ENCODE measurements at regions not wholly inside any gene's neighbourhood (a gene's known extent, or its start where the extent isn't known, plus 50 kb on each side); places are given as distances from the start of the nearest gene placed in this dataset.

- DNase-seq (ENCODE audit: low read depth, low spot score) (no peak), FAIRE-seq (no peak)
- Histone ChIP-seq H2AFZ (ENCODE audit: control insufficient read depth, low read length) (no peak overlapping the region), H3K9ac (ENCODE audit: control insufficient read depth, extremely low read depth, insufficient read depth, low read length) (no peak overlapping the region), H3K4me1 (ENCODE audit: control insufficient read depth, extremely low read depth, insufficient read depth, low read length) (no peaks in the 10 kb centered on the region), H3K27me3 (ENCODE audit: control insufficient read depth, extremely low read depth, insufficient read depth, low read length) (no peaks in the 10 kb centered on the region), H3K4me3 (ENCODE audit: control insufficient read depth in 2 of 3, extremely low read depth in 1 of 3, insufficient read depth in 2 of 3, low read depth in 1 of 3, low read length in 3 of 3) (no peak overlapping the region), H3K27ac (ENCODE audit: control insufficient read depth, insufficient read depth, low read length) (no peak overlapping the region), H4K20me1 (ENCODE audit: control insufficient read depth, extremely low read depth, insufficient read depth, low read length) (no peaks in the 10 kb centered on the region), H3K36me3 (ENCODE audit: control insufficient read depth in 2 of 2, extremely low read depth in 1 of 2, insufficient read depth in 2 of 2, low read length in 2 of 2) (no peaks in the 10 kb centered on the region), H3K9me1 (ENCODE audit: control insufficient read depth, extremely low read depth, insufficient read depth, low read length) (no peaks in the 10 kb centered on the region), H3K4me2 (ENCODE audit: control insufficient read depth, extremely low read depth, insufficient read depth, low read depth, low read length) (no peak overlapping the region), H3K79me2 (ENCODE audit: control insufficient read depth, insufficient read depth, low read length) (no peaks in the 10 kb centered on the region), H3K9me3 (ENCODE audit: control insufficient read depth, low read depth, low read length) (no peaks in the 10 kb centered on the region)
- dilution Hi-C loops (cut with MboI; ENCODE audit: extremely low pct_ligation_motif_present, low sequenced_read_pairs): no loop called here
- TF ChIP-seq CTCF (optimal IDR thresholded peaks at IDR 0.05 in 1 of 3, IDR thresholded peaks at IDR 0.05 in 1 of 3, conservative IDR thresholded peaks at IDR 0.05 in 1 of 3; ENCODE audit: extremely low read depth in 1 of 3, insufficient read depth in 2 of 3, low read length in 3 of 3): no peak
Observed at GRCh38 chr7:85972504-85973141, 671.1 kb upstream of the GRM3 start.

DNA sequence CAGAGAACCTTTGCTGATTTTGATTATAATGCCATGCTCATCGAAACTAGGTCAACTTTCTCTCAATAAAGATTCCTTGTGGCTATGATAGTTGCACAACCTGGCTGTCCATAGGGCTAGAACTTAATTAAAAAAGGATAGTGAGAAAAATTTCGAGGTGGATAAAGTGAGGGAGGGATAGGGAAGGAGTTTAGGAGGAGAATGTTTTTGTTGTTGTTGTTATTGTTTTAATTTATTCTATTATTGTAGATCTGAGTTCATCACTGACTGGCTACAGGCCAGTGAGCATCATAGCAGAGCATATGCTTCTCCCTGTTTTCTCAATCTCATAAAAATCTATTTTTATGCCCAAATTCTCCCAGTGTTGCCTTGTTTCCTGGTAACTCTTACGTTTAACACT, 688.7 kb upstream of the GRM3 start:
- Histone ChIP-seq H4K20me1 (ENCODE audit: control insufficient read depth, extremely low read depth, insufficient read depth, low read length) (no peaks in the 10 kb centered on the region), H3K79me2 (ENCODE audit: control insufficient read depth, insufficient read depth, low read length) (no peaks in the 10 kb centered on the region), H3K4me1 (ENCODE audit: control insufficient read depth, extremely low read depth, insufficient read depth, low read length) (no peaks in the 10 kb centered on the region), H3K27ac (ENCODE audit: control insufficient read depth, insufficient read depth, low read length) (no peak overlapping the region), H3K4me2 (ENCODE audit: control insufficient read depth, extremely low read depth, insufficient read depth, low read depth, low read length) (no peak overlapping the region), H2AFZ (ENCODE audit: control insufficient read depth, low read length) (no peak overlapping the region), H3K9ac (ENCODE audit: control insufficient read depth, extremely low read depth, insufficient read depth, low read length) (no peak overlapping the region), H3K27me3 (ENCODE audit: control insufficient read depth, extremely low read depth, insufficient read depth, low read length) (no peaks in the 10 kb centered on the region), H3K9me1 (ENCODE audit: control insufficient read depth, extremely low read depth, insufficient read depth, low read length) (no peaks in the 10 kb centered on the region), H3K9me3 (ENCODE audit: control insufficient read depth, low read depth, low read length) (no peaks in the 10 kb centered on the region), H3K36me3 (ENCODE audit: control insufficient read depth in 2 of 2, extremely low read depth in 1 of 2, insufficient read depth in 2 of 2, low read length in 2 of 2) (no peaks in the 10 kb centered on the region), H3K4me3 (ENCODE audit: control insufficient read depth in 2 of 3, extremely low read depth in 1 of 3, insufficient read depth in 2 of 3, low read depth in 1 of 3, low read length in 3 of 3) (no peak overlapping the region)
- FAIRE-seq (no peak), DNase-seq (ENCODE audit: low read depth, low spot score) (no peak)
- TF ChIP-seq EZH2 (IDR thresholded peaks at IDR 0.05; ENCODE audit: low read length) (no peak), CTCF (optimal IDR thresholded peaks at IDR 0.05 in 1 of 3, IDR thresholded peaks at IDR 0.05 in 1 of 3, conservative IDR thresholded peaks at IDR 0.05 in 1 of 3; ENCODE audit: extremely low read depth in 1 of 3, insufficient read depth in 2 of 3, low read length in 3 of 3) (no peak)
- dilution Hi-C loops (cut with MboI; ENCODE audit: extremely low pct_ligation_motif_present, low sequenced_read_pairs): no loop called here

Data from keratinocyte (primary cell).